ENCODE measurements at regions not wholly inside any gene's neighbourhood (a gene's known extent, or its start where the extent isn't known, plus 50 kb on each side); places are given as distances from the start of the nearest gene placed in this dataset.
A peak's percentile ranks its signal among the peaks of the same experiment; 100 is the strongest.

GRCh38 chr6:62400521-62401259 is 114.7 kb upstream of the KHDRBS2 start (continued):
- TF ChIP-seq, protein P1, sequence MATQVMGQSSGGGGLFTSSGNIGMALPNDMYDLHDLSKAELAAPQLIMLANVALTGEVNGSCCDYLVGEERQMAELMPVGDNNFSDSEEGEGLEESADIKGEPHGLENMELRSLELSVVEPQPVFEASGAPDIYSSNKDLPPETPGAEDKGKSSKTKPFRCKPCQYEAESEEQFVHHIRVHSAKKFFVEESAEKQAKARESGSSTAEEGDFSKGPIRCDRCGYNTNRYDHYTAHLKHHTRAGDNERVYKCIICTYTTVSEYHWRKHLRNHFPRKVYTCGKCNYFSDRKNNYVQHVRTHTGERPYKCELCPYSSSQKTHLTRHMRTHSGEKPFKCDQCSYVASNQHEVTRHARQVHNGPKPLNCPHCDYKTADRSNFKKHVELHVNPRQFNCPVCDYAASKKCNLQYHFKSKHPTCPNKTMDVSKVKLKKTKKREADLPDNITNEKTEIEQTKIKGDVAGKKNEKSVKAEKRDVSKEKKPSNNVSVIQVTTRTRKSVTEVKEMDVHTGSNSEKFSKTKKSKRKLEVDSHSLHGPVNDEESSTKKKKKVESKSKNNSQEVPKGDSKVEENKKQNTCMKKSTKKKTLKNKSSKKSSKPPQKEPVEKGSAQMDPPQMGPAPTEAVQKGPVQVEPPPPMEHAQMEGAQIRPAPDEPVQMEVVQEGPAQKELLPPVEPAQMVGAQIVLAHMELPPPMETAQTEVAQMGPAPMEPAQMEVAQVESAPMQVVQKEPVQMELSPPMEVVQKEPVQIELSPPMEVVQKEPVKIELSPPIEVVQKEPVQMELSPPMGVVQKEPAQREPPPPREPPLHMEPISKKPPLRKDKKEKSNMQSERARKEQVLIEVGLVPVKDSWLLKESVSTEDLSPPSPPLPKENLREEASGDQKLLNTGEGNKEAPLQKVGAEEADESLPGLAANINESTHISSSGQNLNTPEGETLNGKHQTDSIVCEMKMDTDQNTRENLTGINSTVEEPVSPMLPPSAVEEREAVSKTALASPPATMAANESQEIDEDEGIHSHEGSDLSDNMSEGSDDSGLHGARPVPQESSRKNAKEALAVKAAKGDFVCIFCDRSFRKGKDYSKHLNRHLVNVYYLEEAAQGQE (IDR thresholded peaks at IDR 0.05; ENCODE audit: unreplicated experiment) = no peak
- TF ChIP-seq JUNB (IDR thresholded peaks at IDR 0.05; ENCODE audit: unreplicated experiment) (no peak), EZH2 (IDR thresholded peaks at IDR 0.05; ENCODE audit: low read depth, unreplicated experiment) (no peak), CREB1 (CRISPR knock-in tag; IDR thresholded peaks at IDR 0.05; ENCODE audit: low read depth) (no peak)
- TF ChIP-seq, protein P2, sequence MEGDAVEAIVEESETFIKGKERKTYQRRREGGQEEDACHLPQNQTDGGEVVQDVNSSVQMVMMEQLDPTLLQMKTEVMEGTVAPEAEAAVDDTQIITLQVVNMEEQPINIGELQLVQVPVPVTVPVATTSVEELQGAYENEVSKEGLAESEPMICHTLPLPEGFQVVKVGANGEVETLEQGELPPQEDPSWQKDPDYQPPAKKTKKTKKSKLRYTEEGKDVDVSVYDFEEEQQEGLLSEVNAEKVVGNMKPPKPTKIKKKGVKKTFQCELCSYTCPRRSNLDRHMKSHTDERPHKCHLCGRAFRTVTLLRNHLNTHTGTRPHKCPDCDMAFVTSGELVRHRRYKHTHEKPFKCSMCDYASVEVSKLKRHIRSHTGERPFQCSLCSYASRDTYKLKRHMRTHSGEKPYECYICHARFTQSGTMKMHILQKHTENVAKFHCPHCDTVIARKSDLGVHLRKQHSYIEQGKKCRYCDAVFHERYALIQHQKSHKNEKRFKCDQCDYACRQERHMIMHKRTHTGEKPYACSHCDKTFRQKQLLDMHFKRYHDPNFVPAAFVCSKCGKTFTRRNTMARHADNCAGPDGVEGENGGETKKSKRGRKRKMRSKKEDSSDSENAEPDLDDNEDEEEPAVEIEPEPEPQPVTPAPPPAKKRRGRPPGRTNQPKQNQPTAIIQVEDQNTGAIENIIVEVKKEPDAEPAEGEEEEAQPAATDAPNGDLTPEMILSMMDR (conservative IDR thresholded peaks at IDR 0.05; ENCODE audit: low read depth in 2 of 2) = no peak
- TF ChIP-seq, protein P3, sequence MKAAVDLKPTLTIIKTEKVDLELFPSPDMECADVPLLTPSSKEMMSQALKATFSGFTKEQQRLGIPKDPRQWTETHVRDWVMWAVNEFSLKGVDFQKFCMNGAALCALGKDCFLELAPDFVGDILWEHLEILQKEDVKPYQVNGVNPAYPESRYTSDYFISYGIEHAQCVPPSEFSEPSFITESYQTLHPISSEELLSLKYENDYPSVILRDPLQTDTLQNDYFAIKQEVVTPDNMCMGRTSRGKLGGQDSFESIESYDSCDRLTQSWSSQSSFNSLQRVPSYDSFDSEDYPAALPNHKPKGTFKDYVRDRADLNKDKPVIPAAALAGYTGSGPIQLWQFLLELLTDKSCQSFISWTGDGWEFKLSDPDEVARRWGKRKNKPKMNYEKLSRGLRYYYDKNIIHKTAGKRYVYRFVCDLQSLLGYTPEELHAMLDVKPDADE (IDR thresholded peaks at IDR 0.05) = no peak

- H3K27me3 ChIP-seq (ENCODE audit: insufficient read depth) = no peaks in the 10 kb centered on the region
- H3K79me2 ChIP-seq (replicated peaks; ENCODE audit: insufficient read depth) = no peaks in the 10 kb centered on the region
- Mint-ChIP-seq H3K4me1 (peaks cover 11% of the 10 kb centered on the region), H3K36me3 (ENCODE audit: low read depth) (peaks cover 3% of the 10 kb centered on the region; the same call in 1 of the 3 replicates), H3K27ac (no peak overlapping the region), H3K9me3 (peaks cover 6% of the 10 kb centered on the region; the same call in 1 of the 3 replicates), H3K4me3 (no peak overlapping the region), H3K27me3 (ENCODE audit: insufficient read depth, low read depth, poor library complexity) (no peaks in the 10 kb centered on the region)
- ATAC-seq (peak; percentile 78), DNase-seq (ENCODE audit: low spot score) (peak; percentile 73)
- H3K4me2 ChIP-seq = no peak overlapping the region
- no peaks in the 10 kb centered on the region for H4K20me1 ChIP-seq (replicated peaks; ENCODE audit: insufficient read depth)
- peak overlapping the region; percentile 10; the same call in 1 of the 2 replicates for H2AFZ ChIP-seq
- H3K36me3 ChIP-seq (ENCODE audit: insufficient read depth) = no peaks in the 10 kb centered on the region
- no peaks in the 10 kb centered on the region for H3F3A ChIP-seq (replicated peaks; ENCODE audit: low read depth)
- H3K4me1 ChIP-seq (ENCODE audit: insufficient read depth) = no peaks in the 10 kb centered on the region
- no peak overlapping the region for H3K27ac ChIP-seq (ENCODE audit: low read depth)
- no peaks in the 10 kb centered on the region; the same call in 1 of the 2 replicates for H3K9me2 ChIP-seq (ENCODE audit: insufficient read depth)
- H3K4me3 ChIP-seq = no peak overlapping the region
- TF ChIP-seq, protein P2 (conservative IDR thresholded peaks at IDR 0.05; ENCODE audit: low read depth in 2 of 2) = peak; percentile 32 to 38; a peak in 2 of 4 replicates
- no peak for TF ChIP-seq NANOG (IDR thresholded peaks at IDR 0.05; ENCODE audit: borderline replicate concordance)
- no peak for TF ChIP-seq CREB1 (CRISPR knock-in tag; IDR thresholded peaks at IDR 0.05; ENCODE audit: low read depth)
- no peak for TF ChIP-seq JUNB (IDR thresholded peaks at IDR 0.05; ENCODE audit: unreplicated experiment)
Observed at GRCh38 chr6:62393608-62394007, 107.6 kb upstream of the KHDRBS2 start.

Measured in GM23338 (cell line).